ENCODE measurements at regions not wholly inside any gene's neighbourhood (a gene's known extent, or its start where the extent isn't known, plus 50 kb on each side); places are given as distances from the start of the nearest gene placed in this dataset.

DNA sequence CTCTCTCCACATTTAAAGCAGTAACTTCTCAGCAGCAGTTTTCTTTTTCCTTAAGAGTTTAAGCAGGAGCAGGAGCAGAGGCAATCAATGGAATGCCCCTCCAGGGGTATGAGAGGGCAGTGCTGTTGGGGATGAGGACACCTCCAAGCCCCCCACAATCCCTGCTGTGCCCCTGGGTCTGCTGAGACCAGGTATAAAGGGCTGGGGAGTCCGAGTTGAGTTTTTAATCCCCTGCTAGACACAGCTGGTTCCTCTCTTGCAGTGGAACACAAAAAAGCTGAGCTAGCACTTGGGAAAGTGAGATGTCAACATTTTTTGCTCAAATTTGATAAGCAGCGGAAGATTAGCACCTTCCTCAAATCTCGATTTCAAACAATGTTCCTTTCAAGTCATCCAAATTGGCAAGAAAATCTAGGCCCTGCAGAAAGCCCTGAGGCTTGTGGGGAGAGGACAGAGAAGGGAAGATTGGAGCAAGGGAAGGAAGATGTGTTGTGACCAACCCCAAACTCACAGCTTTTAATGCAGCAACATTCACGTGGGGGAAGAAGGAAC, 581.9 kb downstream of the SOX6 start:
- Histone ChIP-seq H3K9me3 (ENCODE audit: insufficient read depth, low read depth, low read length) (no peaks in the 10 kb centered on the region), H3K4me1 (ENCODE audit: insufficient read depth, low read length, poor library complexity, severe bottlenecking) (no peaks in the 10 kb centered on the region), H3K9me2 (replicated peaks; ENCODE audit: low read depth, low read length) (no peaks in the 10 kb centered on the region), H3K4me2 (ENCODE audit: low read depth, low read length, poor library complexity, severe bottlenecking) (no peak overlapping the region), H3K79me2 (ENCODE audit: insufficient read depth, low read length) (no peaks in the 10 kb centered on the region), H3F3A (ENCODE audit: low read depth) (no peaks in the 10 kb centered on the region), H3K4me3 (ENCODE audit: low read length, poor library complexity, severe bottlenecking) (no peak overlapping the region), H3K36me3 (ENCODE audit: insufficient read depth, low read length) (no peaks in the 10 kb centered on the region), H2AFZ (ENCODE audit: low read length) (no peak overlapping the region), H4K20me1 (ENCODE audit: insufficient read depth, low read length, poor library complexity, severe bottlenecking) (no peaks in the 10 kb centered on the region), H3K9ac (ENCODE audit: low read depth, low read length, poor library complexity, severe bottlenecking) (no peak overlapping the region), H3K27me3 (ENCODE audit: insufficient read depth, low read length, poor library complexity, severe bottlenecking) (no peaks in the 10 kb centered on the region)
- TF ChIP-seq EZH2phosphoT487 (IDR thresholded peaks at IDR 0.05; ENCODE audit: borderline replicate concordance) = no peak
- TF ChIP-seq, protein P1, sequence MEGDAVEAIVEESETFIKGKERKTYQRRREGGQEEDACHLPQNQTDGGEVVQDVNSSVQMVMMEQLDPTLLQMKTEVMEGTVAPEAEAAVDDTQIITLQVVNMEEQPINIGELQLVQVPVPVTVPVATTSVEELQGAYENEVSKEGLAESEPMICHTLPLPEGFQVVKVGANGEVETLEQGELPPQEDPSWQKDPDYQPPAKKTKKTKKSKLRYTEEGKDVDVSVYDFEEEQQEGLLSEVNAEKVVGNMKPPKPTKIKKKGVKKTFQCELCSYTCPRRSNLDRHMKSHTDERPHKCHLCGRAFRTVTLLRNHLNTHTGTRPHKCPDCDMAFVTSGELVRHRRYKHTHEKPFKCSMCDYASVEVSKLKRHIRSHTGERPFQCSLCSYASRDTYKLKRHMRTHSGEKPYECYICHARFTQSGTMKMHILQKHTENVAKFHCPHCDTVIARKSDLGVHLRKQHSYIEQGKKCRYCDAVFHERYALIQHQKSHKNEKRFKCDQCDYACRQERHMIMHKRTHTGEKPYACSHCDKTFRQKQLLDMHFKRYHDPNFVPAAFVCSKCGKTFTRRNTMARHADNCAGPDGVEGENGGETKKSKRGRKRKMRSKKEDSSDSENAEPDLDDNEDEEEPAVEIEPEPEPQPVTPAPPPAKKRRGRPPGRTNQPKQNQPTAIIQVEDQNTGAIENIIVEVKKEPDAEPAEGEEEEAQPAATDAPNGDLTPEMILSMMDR (conservative IDR thresholded peaks at IDR 0.05; ENCODE audit: low read length) = no peak

DNA sequence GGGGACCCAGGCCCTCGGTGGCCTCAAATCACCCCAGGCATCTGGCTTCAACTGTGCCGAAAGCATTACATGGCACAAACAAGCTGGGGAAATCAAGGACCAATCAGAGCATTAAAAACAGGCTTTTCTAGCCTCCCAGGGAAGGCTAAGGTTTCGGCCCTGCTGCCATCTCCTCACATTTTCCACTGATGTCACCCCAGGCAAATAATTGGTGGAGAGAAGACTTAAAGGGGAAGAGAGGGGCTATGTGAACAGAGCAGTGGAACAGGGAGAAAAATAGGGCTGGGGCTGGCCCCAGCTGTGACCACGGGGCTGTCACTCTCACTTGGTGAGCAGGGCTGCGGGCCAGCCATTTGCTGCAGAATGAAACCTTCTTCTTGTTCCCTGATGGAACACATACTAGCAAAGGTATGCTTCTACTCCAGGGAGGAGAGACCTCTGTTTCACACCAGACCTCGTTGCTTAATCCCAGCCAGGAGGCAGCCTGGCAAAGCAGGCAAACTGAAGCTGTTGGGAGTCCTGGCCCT, 581.3 kb downstream of the SOX6 start:
- no peaks in the 10 kb centered on the region for H3F3A ChIP-seq (ENCODE audit: low read depth)
- no peaks in the 10 kb centered on the region for H3K9me2 ChIP-seq (replicated peaks; ENCODE audit: low read depth, low read length)
- no peaks in the 10 kb centered on the region for H3K9me3 ChIP-seq (ENCODE audit: insufficient read depth, low read depth, low read length)
- H3K27me3 ChIP-seq (ENCODE audit: insufficient read depth, low read length, poor library complexity, severe bottlenecking) = no peaks in the 10 kb centered on the region
- no peaks in the 10 kb centered on the region for H3K4me1 ChIP-seq (ENCODE audit: insufficient read depth, low read length, poor library complexity, severe bottlenecking)
- no peaks in the 10 kb centered on the region for H4K20me1 ChIP-seq (ENCODE audit: insufficient read depth, low read length, poor library complexity, severe bottlenecking)
- H3K4me2 ChIP-seq (ENCODE audit: low read depth, low read length, poor library complexity, severe bottlenecking) = no peak overlapping the region
- H3K79me2 ChIP-seq (ENCODE audit: insufficient read depth, low read length) = no peaks in the 10 kb centered on the region
- TF ChIP-seq EZH2phosphoT487 (IDR thresholded peaks at IDR 0.05; ENCODE audit: borderline replicate concordance) = no peak
- TF ChIP-seq, protein P1 (conservative IDR thresholded peaks at IDR 0.05; ENCODE audit: low read length) = no peak
- H3K9ac ChIP-seq (ENCODE audit: low read depth, low read length, poor library complexity, severe bottlenecking) = no peak overlapping the region
- H3K4me3 ChIP-seq (ENCODE audit: low read length, poor library complexity, severe bottlenecking) = no peak overlapping the region
- H2AFZ ChIP-seq (ENCODE audit: low read length) = no peak overlapping the region
- no peaks in the 10 kb centered on the region for H3K36me3 ChIP-seq (ENCODE audit: insufficient read depth, low read length)

DNA sequence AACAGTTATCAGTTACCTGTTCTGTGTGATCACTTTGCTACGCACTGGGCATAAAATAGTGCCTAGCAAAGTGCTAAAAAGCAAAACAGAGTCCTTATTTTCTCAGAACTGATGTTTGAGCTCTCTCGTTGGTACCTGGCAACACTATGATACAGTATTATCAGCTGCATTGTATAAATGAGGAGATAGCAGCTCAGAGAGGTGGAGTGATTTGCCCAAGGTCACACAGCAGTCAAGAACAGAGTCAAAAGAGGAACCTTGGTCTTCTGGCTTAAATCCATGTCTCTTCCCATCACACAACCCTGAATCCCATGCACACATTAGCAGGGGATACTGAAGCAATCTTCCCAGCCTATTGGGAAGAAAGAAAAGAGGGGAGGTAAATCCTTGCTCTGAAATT, 580.5 kb downstream of the SOX6 start:
- Histone ChIP-seq H3F3A (ENCODE audit: low read depth) (no peaks in the 10 kb centered on the region), H3K4me3 (ENCODE audit: low read length, poor library complexity, severe bottlenecking) (no peak overlapping the region), H3K9ac (ENCODE audit: low read depth, low read length, poor library complexity, severe bottlenecking) (no peak overlapping the region), H3K9me3 (ENCODE audit: insufficient read depth, low read depth, low read length) (no peaks in the 10 kb centered on the region), H3K9me2 (replicated peaks; ENCODE audit: low read depth, low read length) (no peaks in the 10 kb centered on the region), H2AFZ (ENCODE audit: low read length) (no peak overlapping the region), H3K27me3 (ENCODE audit: insufficient read depth, low read length, poor library complexity, severe bottlenecking) (no peaks in the 10 kb centered on the region), H3K4me1 (ENCODE audit: insufficient read depth, low read length, poor library complexity, severe bottlenecking) (no peaks in the 10 kb centered on the region), H4K20me1 (ENCODE audit: insufficient read depth, low read length, poor library complexity, severe bottlenecking) (no peaks in the 10 kb centered on the region), H3K36me3 (ENCODE audit: insufficient read depth, low read length) (no peaks in the 10 kb centered on the region), H3K79me2 (ENCODE audit: insufficient read depth, low read length) (no peaks in the 10 kb centered on the region), H3K4me2 (ENCODE audit: low read depth, low read length, poor library complexity, severe bottlenecking) (no peak overlapping the region)
- TF ChIP-seq, protein P1 (conservative IDR thresholded peaks at IDR 0.05; ENCODE audit: low read length) = no peak
- TF ChIP-seq EZH2phosphoT487 (IDR thresholded peaks at IDR 0.05; ENCODE audit: borderline replicate concordance) = no peak
